IMR-90 (cell line): ENCODE measurements at regions not wholly inside any gene's neighbourhood (a gene's known extent, or its start where the extent isn't known, plus 50 kb on each side); places are given as distances from the start of the nearest gene placed in this dataset.
"Not testable (repeated sequence)": the region's sequence is repeated elsewhere in the genome, so short reads cannot be mapped to it uniquely, and the experiment has no call there.

Source experiments
- ATAC-seq: fragments of 200-7000 bp; cut with Tn5 transposase; 2 replicates; pipeline ENCODE4 v1.9.1; 2020; ENCODE audit warnings: low read depth, mild to moderate bottlenecking, moderate library complexity
- BruUV-seq: library from RNA; stranded (reverse); fragments of 400-500 nt; replicated peaks from 2 replicates; lab custom pipeline; 2021; lab: Mats Ljungman, UMichigan
- CTCF ChIA-PET: fragments of 300-600 bp; formaldehyde crosslinking; extraction: SDS; loops from one replicate; lab custom pipeline; 2021; ENCODE audit warnings: antibody characterized with exemption; lab: Yijun Ruan, JAX
- POLR2A ChIA-PET: fragments of 300-600 bp; sonication (Branson Sonifier 250); formaldehyde crosslinking; loops from one replicate; lab custom pipeline; 2022; ENCODE audit warnings: antibody characterized with exemption; ENCODE audit not compliant: unreplicated experiment; lab: Charles Lee
- DNase-seq: peaks from one replicate; pipeline ENCODE4 v3.0.0; 2013
- H2AFZ ChIP-seq: replicated peaks from 2 replicates; pipeline ENCODE3; 2013; ENCODE audit warnings: low read length, mild to moderate bottlenecking; ENCODE audit not compliant: poor library complexity
- H2AK5ac ChIP-seq: 2 replicates; pipeline ENCODE4 v1.6.1; 2013; ENCODE audit warnings: low read depth, low read length, inconsistent platforms
- H2AK9ac ChIP-seq: replicated peaks from 2 replicates; pipeline ENCODE3; 2013; ENCODE audit warnings: mild to moderate bottlenecking, low read depth, low read length, moderate library complexity; ENCODE audit not compliant: poor library complexity
- H2BK120ac ChIP-seq: 2 replicates; pipeline ENCODE4 v1.6.1; 2013; ENCODE audit warnings: low read depth, low read length, inconsistent platforms
- H2BK15ac ChIP-seq: 3 replicates; pipeline ENCODE4 v1.6.1; 2013; ENCODE audit warnings: low read depth, low read length, inconsistent platforms
- H2BK20ac ChIP-seq: 2 replicates; pipeline ENCODE4 v1.6.1; 2013; ENCODE audit warnings: low read depth, mild to moderate bottlenecking, inconsistent platforms, low read length, moderate library complexity
- H2BK5ac ChIP-seq: 2 replicates; pipeline ENCODE4 v1.6.1; 2013; ENCODE audit warnings: mild to moderate bottlenecking, low read depth, low read length, inconsistent platforms; ENCODE audit not compliant: poor library complexity, severe bottlenecking
- H3K14ac ChIP-seq: replicated peaks from 2 replicates; pipeline ENCODE4 v1.6.1; 2013; ENCODE audit warnings: low read depth, low read length, inconsistent platforms
- H3K18ac ChIP-seq: 2 replicates; pipeline ENCODE4 v1.6.1; 2013; ENCODE audit warnings: low read depth, low read length, control low read depth
- H3K23ac ChIP-seq: 2 replicates; pipeline ENCODE4 v1.6.1; 2013; ENCODE audit warnings: low read depth, low read length, inconsistent platforms
- H3K27ac ChIP-seq: 2 replicates; pipeline ENCODE4 v1.5.1; 2013; ENCODE audit warnings: mild to moderate bottlenecking, control low read depth, low read length; ENCODE audit not compliant: insufficient read depth
- H3K27me3 ChIP-seq: 2 replicates; pipeline ENCODE4 v1.6.1; 2013; ENCODE audit warnings: low read length; ENCODE audit not compliant: control insufficient read depth, insufficient read depth
- H3K36me3 ChIP-seq: 2 replicates; pipeline ENCODE4 v1.6.1; 2013; ENCODE audit warnings: low read length, mixed read lengths; ENCODE audit not compliant: control insufficient read depth, insufficient read depth
- H3K4ac ChIP-seq: 2 replicates; pipeline ENCODE4 v1.6.1; 2013; ENCODE audit warnings: low read depth, low read length, inconsistent platforms
- H3K4me1 ChIP-seq: 2 replicates; pipeline ENCODE4 v1.6.1; 2013; ENCODE audit warnings: low read length, mixed read lengths; ENCODE audit not compliant: control insufficient read depth, insufficient read depth
- H3K4me2 ChIP-seq: 2 replicates; pipeline ENCODE4 v1.6.1; 2013; ENCODE audit warnings: low read depth, mild to moderate bottlenecking, control low read depth, low read length, moderate library complexity
- H3K4me3 ChIP-seq: 2 replicates; pipeline ENCODE4 v1.5.1; 2013; ENCODE audit warnings: low read depth, mild to moderate bottlenecking, control low read depth, low read length, moderate library complexity; ENCODE audit not compliant: insufficient read depth
- H3K56ac ChIP-seq: 2 replicates; pipeline ENCODE4 v1.6.1; 2013; ENCODE audit warnings: low read length, inconsistent platforms; ENCODE audit not compliant: insufficient read depth; ENCODE audit errors: extremely low read depth
- H3K79me1 ChIP-seq, 2 experiments: 2 replicates each; pipeline ENCODE4 v1.6.1; 2013; ENCODE audit warnings: low read length in 2 of 2, inconsistent platforms in 1 of 2, low read depth in 1 of 2
- H3K9ac ChIP-seq: 2 replicates; pipeline ENCODE4 v1.6.1; 2013; ENCODE audit warnings: low read depth, low read length, control low read depth
- H3K9me1 ChIP-seq: 2 replicates; pipeline ENCODE4 v1.6.1; 2013; ENCODE audit warnings: low read length, inconsistent platforms; ENCODE audit not compliant: insufficient read depth
- H3K9me3 ChIP-seq: 2 replicates; pipeline ENCODE4 v1.6.1; 2013; ENCODE audit warnings: low read length; ENCODE audit not compliant: control insufficient read depth, insufficient read depth
- H4K20me1 ChIP-seq: 2 replicates; pipeline ENCODE4 v1.6.1; 2013; ENCODE audit warnings: low read length, inconsistent platforms; ENCODE audit not compliant: insufficient read depth
- H4K5ac ChIP-seq: 2 replicates; pipeline ENCODE4 v1.6.1; 2013; ENCODE audit warnings: mild to moderate bottlenecking, low read depth, low read length, control low read depth
- H4K8ac ChIP-seq, 2 experiments: 2 replicates each; pipeline ENCODE4 v1.6.1; 2013; ENCODE audit warnings: low read depth in 2 of 2, low read length in 2 of 2, control low read depth in 1 of 2, inconsistent platforms in 1 of 2
- H4K91ac ChIP-seq: 2 replicates; pipeline ENCODE4 v1.6.1; 2013; ENCODE audit warnings: low read depth, low read length, inconsistent platforms; ENCODE audit not compliant: insufficient read depth
- WGBS, 2 experiments: methylation state at CpG; one replicate each; pipeline versions ENCODE4 v1.1.5 to v1.1.7; 2013; ENCODE audit warnings: missing lambda C conversion rate in 2 of 2; ENCODE audit not compliant: insufficient read length in 1 of 2; ENCODE audit errors: extremely low coverage in 2 of 2; 5-methylcytosine and 5-hydroxymethylcytosine counted together
- dilution Hi-C: fragments of 300-500 bp; cut with HindIII; formaldehyde crosslinking; loops from one replicate; pipeline ENCODE4 v1.14.3; 2018; ENCODE audit warnings: low sequenced_read_pairs; ENCODE audit not compliant: unreplicated experiment
- in situ Hi-C: fragments of 300-500 bp; cut with MboI; formaldehyde crosslinking; loops from 3 replicates; pipeline ENCODE4 v1.14.3; 2019; ENCODE audit warnings: low sequenced_read_pairs, inconsistent platforms, mixed read lengths
- intact Hi-C: fragments of 100-400 bp; cut with micrococcal nuclease; formaldehyde crosslinking; loops from 2 replicates; pipeline ENCODE4 v1.10.0; 2022

DNA sequence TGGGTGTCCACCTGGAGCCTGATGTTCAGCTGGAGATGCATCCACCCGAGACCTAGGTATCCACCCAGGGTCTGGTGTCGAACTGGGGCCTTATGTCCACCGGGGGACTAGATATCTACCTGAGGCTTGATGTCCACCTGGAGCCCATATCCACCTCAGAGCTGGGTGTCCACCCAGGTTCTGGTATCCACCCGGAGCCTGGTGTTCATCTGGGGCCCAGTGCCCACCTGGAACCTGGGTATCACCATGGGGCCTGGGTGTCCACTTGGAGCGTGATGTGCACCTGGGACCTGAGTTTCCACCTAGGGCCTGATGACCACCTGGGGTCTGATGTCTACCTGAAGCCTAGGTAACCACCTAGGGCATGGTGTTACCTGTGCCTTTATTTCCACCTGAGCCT is 355.9 kb downstream of the KCNJ18 start:
- H4K20me1 ChIP-seq, H3K27ac ChIP-seq, H4K5ac ChIP-seq, POLR2A ChIA-PET, H3K4me1 ChIP-seq, H2BK120ac ChIP-seq, ATAC-seq, H2AK9ac ChIP-seq, H3K14ac ChIP-seq, H3K9me3 ChIP-seq, H2AFZ ChIP-seq, H3K56ac ChIP-seq, H3K4me2 ChIP-seq, H3K23ac ChIP-seq, DNase-seq, dilution Hi-C loops, H3K27me3 ChIP-seq, H3K4me3 ChIP-seq, H2BK20ac ChIP-seq, BruUV-seq, H3K36me3 ChIP-seq, H3K9me1 ChIP-seq, H3K4ac ChIP-seq, H2BK15ac ChIP-seq, H3K79me1 ChIP-seq, H2BK5ac ChIP-seq, H3K18ac ChIP-seq, in situ Hi-C loops, intact Hi-C loops, CTCF ChIA-PET, H4K91ac ChIP-seq, H3K9ac ChIP-seq, H2AK5ac ChIP-seq, H4K8ac ChIP-seq: not testable (repeated sequence)
- WGBS, 2 experiments, result no CpG with 5 or more reads among the region's 5 CpGs

DNA sequence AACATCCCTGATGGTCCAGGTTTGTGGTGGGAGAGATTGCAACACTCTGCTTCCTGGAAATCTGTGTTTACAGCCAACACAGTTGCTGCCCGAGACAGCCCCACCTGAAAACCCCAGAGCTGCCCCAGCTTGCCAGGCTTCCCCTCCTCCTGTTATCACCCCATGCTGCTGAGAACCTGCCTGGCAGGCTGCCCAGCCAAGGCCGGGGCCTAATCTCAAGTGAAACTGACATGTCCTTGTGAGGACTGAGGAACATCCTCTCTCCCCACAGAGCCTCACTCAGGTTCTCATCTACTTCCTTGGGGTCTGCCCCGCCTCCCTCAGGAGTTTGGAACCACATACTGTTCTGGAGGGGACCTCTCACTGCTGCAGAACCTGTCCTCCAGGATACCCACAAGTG is 358.4 kb downstream of the KCNJ18 start:
- H2BK20ac ChIP-seq, H2BK5ac ChIP-seq, H2AFZ ChIP-seq, H3K79me1 ChIP-seq, H3K4me3 ChIP-seq, POLR2A ChIA-PET, ATAC-seq, H4K20me1 ChIP-seq, H2AK9ac ChIP-seq, CTCF ChIA-PET, H3K36me3 ChIP-seq, BruUV-seq, H3K23ac ChIP-seq, H4K91ac ChIP-seq, H2AK5ac ChIP-seq, intact Hi-C loops, H3K4me1 ChIP-seq, H2BK120ac ChIP-seq, H3K14ac ChIP-seq, dilution Hi-C loops, DNase-seq, H3K27me3 ChIP-seq, H3K9me3 ChIP-seq, H4K8ac ChIP-seq, in situ Hi-C loops, H4K5ac ChIP-seq, H3K4me2 ChIP-seq, H3K18ac ChIP-seq, H3K56ac ChIP-seq, H2BK15ac ChIP-seq, H3K9ac ChIP-seq, H3K9me1 ChIP-seq, H3K27ac ChIP-seq, H3K4ac ChIP-seq: not testable (repeated sequence)
- no CpG with 5 or more reads among the region's 3 CpGs for WGBS, 2 experiments
